ENCODE measurements at regions not wholly inside any gene's neighbourhood (a gene's known extent, or its start where the extent isn't known, plus 50 kb on each side); places are given as distances from the start of the nearest gene placed in this dataset.
A peak's percentile ranks its signal among the peaks of the same experiment; 100 is the strongest.

DNA sequence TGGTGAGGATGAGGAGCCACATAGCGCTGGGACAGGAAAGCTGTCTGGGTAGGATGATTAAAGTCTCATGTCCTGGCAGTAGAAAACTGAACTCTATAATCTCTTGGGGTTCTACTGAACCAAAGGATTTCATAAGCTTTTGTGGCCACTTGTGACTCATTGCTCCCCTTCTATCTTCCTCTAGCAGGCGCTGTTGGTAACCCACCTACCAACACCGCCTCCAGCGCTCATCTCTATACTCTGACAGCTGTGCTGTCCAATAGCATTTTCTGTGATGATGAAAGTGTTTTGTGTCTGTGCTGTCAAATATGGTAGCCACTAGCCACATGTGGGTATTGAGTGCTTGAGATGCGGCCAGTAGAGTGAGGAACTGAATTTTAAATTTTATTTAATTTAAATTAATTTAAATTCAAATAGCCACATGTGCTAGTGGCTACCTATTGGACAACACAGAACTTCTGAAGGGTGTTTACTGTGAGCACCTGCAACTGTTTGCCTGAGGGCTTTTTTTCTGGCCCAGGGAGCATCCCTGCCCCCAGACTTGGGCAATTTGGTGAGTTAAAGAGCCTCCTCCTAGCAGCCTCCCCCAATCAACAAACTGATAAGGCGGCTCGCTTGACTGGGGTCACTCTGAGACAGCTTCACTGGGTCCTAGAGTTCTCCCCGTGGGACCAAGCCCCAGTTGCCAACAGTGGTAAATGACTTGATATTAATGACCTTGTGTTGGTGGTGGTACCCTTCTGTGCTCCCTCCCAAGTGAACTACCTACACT, 169.2 kb upstream of the ATP6AP2 start:
- peaks cover 2 to 6% of the 10 kb centered on the region in 2 experiments for H3K4me1 ChIP-seq (ENCODE audit: control insufficient read depth in 1 of 2, insufficient read depth in 1 of 2, low read depth in 1 of 2, low read length in 1 of 2)
- H3K36me3 ChIP-seq, result no peaks in the 10 kb centered on the region
- H3K27ac ChIP-seq, result no peak overlapping the region
- H3K27me3 ChIP-seq, result peaks cover 13% of the 10 kb centered on the region
- no peaks in the 10 kb centered on the region for H3K9me3 ChIP-seq
- no peak overlapping the region for H3K4me3 ChIP-seq (ENCODE audit: low read depth in 1 of 2, low read length in 1 of 2)
- TF ChIP-seq, protein P1, sequence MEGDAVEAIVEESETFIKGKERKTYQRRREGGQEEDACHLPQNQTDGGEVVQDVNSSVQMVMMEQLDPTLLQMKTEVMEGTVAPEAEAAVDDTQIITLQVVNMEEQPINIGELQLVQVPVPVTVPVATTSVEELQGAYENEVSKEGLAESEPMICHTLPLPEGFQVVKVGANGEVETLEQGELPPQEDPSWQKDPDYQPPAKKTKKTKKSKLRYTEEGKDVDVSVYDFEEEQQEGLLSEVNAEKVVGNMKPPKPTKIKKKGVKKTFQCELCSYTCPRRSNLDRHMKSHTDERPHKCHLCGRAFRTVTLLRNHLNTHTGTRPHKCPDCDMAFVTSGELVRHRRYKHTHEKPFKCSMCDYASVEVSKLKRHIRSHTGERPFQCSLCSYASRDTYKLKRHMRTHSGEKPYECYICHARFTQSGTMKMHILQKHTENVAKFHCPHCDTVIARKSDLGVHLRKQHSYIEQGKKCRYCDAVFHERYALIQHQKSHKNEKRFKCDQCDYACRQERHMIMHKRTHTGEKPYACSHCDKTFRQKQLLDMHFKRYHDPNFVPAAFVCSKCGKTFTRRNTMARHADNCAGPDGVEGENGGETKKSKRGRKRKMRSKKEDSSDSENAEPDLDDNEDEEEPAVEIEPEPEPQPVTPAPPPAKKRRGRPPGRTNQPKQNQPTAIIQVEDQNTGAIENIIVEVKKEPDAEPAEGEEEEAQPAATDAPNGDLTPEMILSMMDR (IDR thresholded peaks at IDR 0.05), result no peak

DNA sequence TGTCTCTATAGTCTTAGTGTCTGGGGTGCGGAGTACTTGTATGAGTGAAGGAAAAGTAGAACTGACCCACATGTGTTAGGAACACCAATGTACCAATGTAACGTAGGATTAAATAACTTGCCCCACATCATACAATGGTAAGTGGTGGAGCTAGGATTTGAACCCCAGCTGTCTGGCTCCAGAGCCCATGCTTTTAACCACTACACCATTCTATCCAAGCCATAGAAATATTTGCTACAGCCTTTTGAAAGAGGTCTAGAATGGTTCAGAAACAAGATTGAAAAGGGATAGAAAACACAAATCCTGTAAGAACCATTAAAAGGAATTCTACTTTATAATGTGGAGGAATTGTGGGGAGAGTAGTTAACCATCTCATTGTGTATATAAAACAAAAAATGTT, 169.9 kb upstream of the ATP6AP2 start:
- no peaks in the 10 kb centered on the region for H3K36me3 ChIP-seq
- H3K27ac ChIP-seq, result no peak overlapping the region
- H3K4me1 ChIP-seq (ENCODE audit: control insufficient read depth in 1 of 2, insufficient read depth in 1 of 2, low read depth in 1 of 2, low read length in 1 of 2), result peaks cover 8 to 9% of the 10 kb centered on the region in 2 experiments
- TF ChIP-seq, protein P1 (IDR thresholded peaks at IDR 0.05), result no peak
- H3K4me3 ChIP-seq (ENCODE audit: low read depth in 1 of 2, low read length in 1 of 2), result no peak overlapping the region
- H3K27me3 ChIP-seq, result peaks cover 13% of the 10 kb centered on the region
- no peaks in the 10 kb centered on the region for H3K9me3 ChIP-seq

DNA sequence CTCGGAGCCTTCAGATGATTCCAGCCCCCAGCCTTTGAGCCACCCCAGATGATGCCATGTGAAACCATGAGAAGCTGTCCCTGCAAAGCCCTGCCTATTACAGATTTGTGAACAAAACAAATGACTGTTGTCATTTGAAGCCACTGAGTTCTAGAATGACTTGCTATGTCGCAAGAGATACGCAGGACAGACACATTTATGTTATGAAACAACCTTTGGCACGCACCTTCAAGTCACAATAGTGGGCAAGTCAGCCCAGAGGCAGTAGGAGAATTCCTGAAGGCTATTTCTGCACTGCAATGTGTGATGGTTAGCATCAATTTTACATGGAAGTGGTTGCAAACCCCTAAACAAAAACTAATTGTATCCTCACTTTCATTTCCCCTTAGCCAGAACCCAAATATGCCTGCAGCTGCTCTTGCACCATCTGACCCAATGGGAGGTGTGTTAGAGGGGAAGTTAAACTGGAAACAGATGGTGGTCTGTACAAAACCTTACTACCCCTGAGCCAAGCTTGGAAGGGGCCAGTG, 174.4 kb upstream of the ATP6AP2 start:
- no peaks in the 10 kb centered on the region for H3K27me3 ChIP-seq
- no peak overlapping the region for H3K4me3 ChIP-seq (ENCODE audit: low read depth in 1 of 2, low read length in 1 of 2)
- H3K4me1 ChIP-seq (ENCODE audit: control insufficient read depth in 1 of 2, insufficient read depth in 1 of 2, low read depth in 1 of 2, low read length in 1 of 2), result peaks cover 9% of the 10 kb centered on the region in 2 experiments
- no peaks in the 10 kb centered on the region for H3K9me3 ChIP-seq
- no peaks in the 10 kb centered on the region for H3K36me3 ChIP-seq
- H3K27ac ChIP-seq, result peak overlapping the region; percentile 18
- TF ChIP-seq, protein P1 (IDR thresholded peaks at IDR 0.05), result no peak

DNA sequence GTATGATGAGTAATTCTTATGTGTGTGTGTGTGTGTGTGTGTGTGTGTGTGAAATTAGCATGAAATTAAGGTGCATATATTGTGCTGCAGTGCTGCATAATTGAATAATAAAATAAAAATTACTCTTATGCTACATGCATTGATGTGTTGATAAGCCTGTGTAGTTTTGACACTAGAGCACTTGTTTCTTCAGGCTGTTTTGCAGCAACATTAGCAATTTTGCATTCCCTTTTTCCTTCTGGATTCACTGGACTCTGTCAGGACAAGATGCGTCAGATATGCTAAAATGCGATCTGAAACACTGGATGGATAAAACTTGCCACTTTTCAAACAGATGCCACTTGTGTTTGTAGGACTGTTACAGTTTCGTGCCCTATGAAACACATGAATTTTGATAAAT, 175.4 kb upstream of the ATP6AP2 start:
- TF ChIP-seq, protein P1 (IDR thresholded peaks at IDR 0.05), result no peak
- Histone ChIP-seq H3K9me3 (no peaks in the 10 kb centered on the region), H3K27ac (no peak overlapping the region), H3K27me3 (no peaks in the 10 kb centered on the region), H3K4me1 (ENCODE audit: control insufficient read depth in 1 of 2, insufficient read depth in 1 of 2, low read depth in 1 of 2, low read length in 1 of 2) (peaks cover 9% of the 10 kb centered on the region in 2 experiments), H3K36me3 (no peaks in the 10 kb centered on the region), H3K4me3 (ENCODE audit: low read depth in 1 of 2, low read length in 1 of 2) (no peak overlapping the region)

DNA sequence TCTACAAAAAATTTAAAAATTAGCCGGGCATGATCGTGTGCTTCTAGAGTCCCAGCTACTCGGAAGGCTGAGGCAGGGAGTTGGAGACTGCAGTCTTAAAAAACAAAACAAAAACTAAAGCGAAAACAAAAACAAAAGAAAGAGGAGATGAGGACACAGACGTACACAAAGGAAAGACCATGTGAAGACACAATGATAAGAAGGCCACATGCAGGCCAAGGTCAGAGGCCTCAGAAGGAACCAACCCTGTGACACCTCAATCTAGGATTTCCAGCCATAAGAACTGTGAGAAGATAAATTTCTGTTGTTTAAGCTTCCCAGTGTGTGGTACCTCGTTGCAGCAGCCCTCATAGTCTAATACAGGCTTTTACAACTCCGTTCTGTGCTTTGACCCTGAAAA, 177.0 kb upstream of the ATP6AP2 start:
- TF ChIP-seq, protein P1 (IDR thresholded peaks at IDR 0.05), result no peak
- no peak overlapping the region for H3K27ac ChIP-seq
- no peaks in the 10 kb centered on the region for H3K9me3 ChIP-seq
- H3K4me1 ChIP-seq (ENCODE audit: control insufficient read depth in 1 of 2, insufficient read depth in 1 of 2, low read depth in 1 of 2, low read length in 1 of 2), result peaks cover 9% of the 10 kb centered on the region in 2 experiments
- no peak overlapping the region for H3K4me3 ChIP-seq (ENCODE audit: low read depth in 1 of 2, low read length in 1 of 2)
- no peaks in the 10 kb centered on the region for H3K27me3 ChIP-seq
- no peaks in the 10 kb centered on the region for H3K36me3 ChIP-seq
